PC-3 (cell line): ENCODE measurements at regions not wholly inside any gene's neighbourhood (a gene's known extent, or its start where the extent isn't known, plus 50 kb on each side); places are given as distances from the start of the nearest gene placed in this dataset.

ENCODE experiments used
- ATAC-seq: fragments of 200-7000 bp; cut with Tn5 transposase; 2 replicates; pipeline ENCODE4 v1.9.1; 2020; ENCODE audit warnings: mild to moderate bottlenecking, moderate library complexity
- BruUV-seq: library from RNA; stranded (reverse); fragments of 400-500 nt; replicated peaks from 2 replicates; lab custom pipeline; 2021; lab: Mats Ljungman, UMichigan
- CTCF ChIA-PET: fragments of 300-600 bp; sonication (Branson Sonifier 250); formaldehyde crosslinking; loops from one replicate; lab custom pipeline; 2022; ENCODE audit warnings: antibody characterized with exemption; lab: Charles Lee
- POLR2A ChIA-PET: fragments of 300-600 bp; sonication (Branson Sonifier 250); formaldehyde crosslinking; loops from one replicate; lab custom pipeline; 2022; ENCODE audit warnings: antibody characterized with exemption; ENCODE audit not compliant: unreplicated experiment; lab: Charles Lee
- DNase-seq: peaks from one replicate; pipeline ENCODE4 v3.0.0-alpha.2; 2015
- H2AFZ ChIP-seq: fragments of 300-600 bp; sonication (generic); 2 replicates; pipeline ENCODE4 v1.6.0; 2016; ENCODE audit warnings: antibody characterized with exemption, low read length
- H3F3A ChIP-seq: fragments of 300-600 bp; sonication (generic); one replicate; pipeline ENCODE4 v1.6.0; 2017; ENCODE audit warnings: antibody characterized with exemption, low read length, control low read depth, mild to moderate bottlenecking; ENCODE audit not compliant: unreplicated experiment
- H3K27ac ChIP-seq: fragments of 300-600 bp; sonication (generic); 2 replicates; pipeline ENCODE4 v1.5.1; 2016; ENCODE audit warnings: mild to moderate bottlenecking, low read length
- H3K27me3 ChIP-seq: fragments of 300-600 bp; sonication (generic); 2 replicates; pipeline ENCODE4 v1.6.1; 2016; ENCODE audit warnings: low read length, mixed read lengths
- H3K36me3 ChIP-seq: fragments of 300-600 bp; sonication (generic); 2 replicates; pipeline ENCODE4 v1.6.1; 2016; ENCODE audit warnings: low read depth, mixed run types, low read length, mixed read lengths
- H3K4me1 ChIP-seq: fragments of 300-600 bp; sonication (generic); 2 replicates; pipeline ENCODE4 v1.5.1; 2016; ENCODE audit warnings: low read length; ENCODE audit not compliant: insufficient read depth
- H3K4me2 ChIP-seq: fragments of 300-600 bp; sonication (generic); 2 replicates; pipeline ENCODE4 v1.6.0; 2016; ENCODE audit warnings: low read length
- H3K4me3 ChIP-seq: fragments of 300-600 bp; sonication (generic); 2 replicates; pipeline ENCODE4 v1.5.1; 2016; ENCODE audit warnings: mild to moderate bottlenecking, low read length, mixed read lengths
- H3K79me2 ChIP-seq: fragments of 300-600 bp; sonication (generic); 2 replicates; pipeline ENCODE4 v1.6.1; 2017; ENCODE audit warnings: low read length, mixed read lengths
- H3K9ac ChIP-seq: fragments of 300-600 bp; sonication (generic); 2 replicates; pipeline ENCODE4 v1.6.0; 2016; ENCODE audit warnings: mild to moderate bottlenecking, low read length
- H3K9me2 ChIP-seq: fragments of 300-600 bp; sonication (generic); replicated peaks from 2 replicates; pipeline ENCODE4 v1.6.1; 2016; ENCODE audit warnings: mixed run types, low read length, mixed read lengths
- H3K9me3 ChIP-seq: fragments of 300-600 bp; sonication (generic); 2 replicates; pipeline ENCODE4 v1.6.1; 2016; ENCODE audit warnings: low read length, mixed read lengths
- H4K20me1 ChIP-seq: fragments of 300-600 bp; sonication (generic); 2 replicates; pipeline ENCODE4 v1.6.1; 2016; ENCODE audit warnings: low read length, mixed read lengths
- EZH2 ChIP-seq: fragments of 300-600 bp; sonication (generic); IDR thresholded peaks from one replicate; pipeline ENCODE4 v1.6.1; 2017; ENCODE audit warnings: antibody characterized with exemption, mild to moderate bottlenecking, low read length; ENCODE audit not compliant: unreplicated experiment
- EZH2phosphoT487 ChIP-seq: fragments of 300-600 bp; sonication (generic); IDR thresholded peaks from 2 replicates; pipeline ENCODE4 v1.6.1; 2018; ENCODE audit warnings: mild to moderate bottlenecking, antibody characterized with exemption, low read length, borderline replicate concordance
- intact Hi-C: fragments of 100-400 bp; cut with micrococcal nuclease; formaldehyde crosslinking; loops from 2 replicates; pipeline ENCODE4 v1.9.0; 2023
- TF ChIP-seq, protein P1 (sequence below): fragments of 300-600 bp; sonication (generic); conservative IDR thresholded peaks from 2 replicates; pipeline ENCODE4 v1.5.1; 2017; ENCODE audit warnings: antibody characterized with exemption, low read depth, mild to moderate bottlenecking, low read length

- Histone ChIP-seq H3K27me3 (no peaks in the 10 kb centered on the region), H3K27ac (no peak overlapping the region), H3K79me2 (no peaks in the 10 kb centered on the region), H3K4me1 (peaks cover 20% of the 10 kb centered on the region), H3K36me3 (no peaks in the 10 kb centered on the region), H3K4me3 (no peak overlapping the region), H2AFZ (no peak overlapping the region), H3F3A (no peaks in the 10 kb centered on the region), H3K9ac (no peak overlapping the region), H4K20me1 (no peaks in the 10 kb centered on the region), H3K4me2 (no peak overlapping the region), H3K9me3 (no peaks in the 10 kb centered on the region), H3K9me2 (no peaks in the 10 kb centered on the region)
- ATAC-seq (no peak), DNase-seq (no peak)
- CTCF ChIA-PET: no interaction called here
- POLR2A ChIA-PET: no interaction called here
- intact Hi-C loops: no loop called here
- no TSS peak for BruUV-seq
- TF ChIP-seq EZH2phosphoT487 (no peak), EZH2 (no peak)
- TF ChIP-seq, protein P1, sequence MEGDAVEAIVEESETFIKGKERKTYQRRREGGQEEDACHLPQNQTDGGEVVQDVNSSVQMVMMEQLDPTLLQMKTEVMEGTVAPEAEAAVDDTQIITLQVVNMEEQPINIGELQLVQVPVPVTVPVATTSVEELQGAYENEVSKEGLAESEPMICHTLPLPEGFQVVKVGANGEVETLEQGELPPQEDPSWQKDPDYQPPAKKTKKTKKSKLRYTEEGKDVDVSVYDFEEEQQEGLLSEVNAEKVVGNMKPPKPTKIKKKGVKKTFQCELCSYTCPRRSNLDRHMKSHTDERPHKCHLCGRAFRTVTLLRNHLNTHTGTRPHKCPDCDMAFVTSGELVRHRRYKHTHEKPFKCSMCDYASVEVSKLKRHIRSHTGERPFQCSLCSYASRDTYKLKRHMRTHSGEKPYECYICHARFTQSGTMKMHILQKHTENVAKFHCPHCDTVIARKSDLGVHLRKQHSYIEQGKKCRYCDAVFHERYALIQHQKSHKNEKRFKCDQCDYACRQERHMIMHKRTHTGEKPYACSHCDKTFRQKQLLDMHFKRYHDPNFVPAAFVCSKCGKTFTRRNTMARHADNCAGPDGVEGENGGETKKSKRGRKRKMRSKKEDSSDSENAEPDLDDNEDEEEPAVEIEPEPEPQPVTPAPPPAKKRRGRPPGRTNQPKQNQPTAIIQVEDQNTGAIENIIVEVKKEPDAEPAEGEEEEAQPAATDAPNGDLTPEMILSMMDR: no peak
Observed at GRCh38 chr1:83028467-83028866, 970.5 kb downstream of the TTLL7 start.

- Histone ChIP-seq H3K9me2 (no peaks in the 10 kb centered on the region), H3K9ac (no peak overlapping the region), H4K20me1 (no peaks in the 10 kb centered on the region), H3K4me2 (no peak overlapping the region), H3K4me3 (no peak overlapping the region), H3F3A (no peaks in the 10 kb centered on the region), H3K27me3 (no peaks in the 10 kb centered on the region), H3K27ac (no peak overlapping the region), H3K4me1 (peaks cover 17% of the 10 kb centered on the region), H3K79me2 (no peaks in the 10 kb centered on the region), H2AFZ (no peak overlapping the region), H3K9me3 (no peaks in the 10 kb centered on the region), H3K36me3 (no peaks in the 10 kb centered on the region)
- intact Hi-C loops: no loop called here
- TF ChIP-seq EZH2: no peak
- TF ChIP-seq, protein P1: no peak
- TF ChIP-seq EZH2phosphoT487: no peak
- POLR2A ChIA-PET: no interaction called here
- DNase-seq (no peak), ATAC-seq (no peak)
- no TSS peak for BruUV-seq
- CTCF ChIA-PET: no interaction called here
Observed at GRCh38 chr1:83027511-83027910, 971.4 kb downstream of the TTLL7 start.

DNA sequence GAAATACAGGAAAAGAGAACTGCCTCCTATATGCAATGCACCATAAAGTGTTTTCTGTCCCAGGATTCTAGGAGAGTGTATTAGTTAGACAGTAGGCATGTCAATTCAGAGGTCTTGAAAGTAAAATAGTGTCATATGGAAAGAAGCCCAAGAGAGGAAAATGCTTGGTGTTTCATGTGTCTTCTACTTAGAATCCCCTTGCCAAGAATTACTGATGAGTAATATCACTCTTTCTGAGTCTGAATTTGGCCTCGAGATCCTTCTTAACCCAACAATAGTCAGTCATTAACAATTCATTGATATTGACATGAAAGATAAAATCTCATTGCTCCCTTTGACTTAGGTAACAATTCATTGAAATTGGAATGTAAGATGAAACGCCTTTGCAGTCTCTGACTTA is 972.2 kb downstream of the TTLL7 start:
- DNase-seq (peak; percentile 70), ATAC-seq (peak; percentile 51)
- intact Hi-C loops: no loop called here
- Histone ChIP-seq H3K4me1 (peaks cover 17% of the 10 kb centered on the region), H3F3A (no peaks in the 10 kb centered on the region), H3K27ac (no peak overlapping the region), H3K4me3 (no peak overlapping the region), H4K20me1 (no peaks in the 10 kb centered on the region), H3K27me3 (no peaks in the 10 kb centered on the region), H3K9ac (no peak overlapping the region), H3K9me2 (no peaks in the 10 kb centered on the region), H3K36me3 (no peaks in the 10 kb centered on the region), H3K4me2 (no peak overlapping the region), H3K9me3 (no peaks in the 10 kb centered on the region), H3K79me2 (no peaks in the 10 kb centered on the region), H2AFZ (no peak overlapping the region)
- BruUV-seq: no TSS peak
- ChIA-PET CTCF (no interaction called here), POLR2A (no interaction called here)
- no peak for TF ChIP-seq EZH2
- TF ChIP-seq, protein P1: no peak
- TF ChIP-seq EZH2phosphoT487: no peak
